KMS-11 (cell line): ENCODE measurements at regions not wholly inside any gene's neighbourhood (a gene's known extent, or its start where the extent isn't known, plus 50 kb on each side); places are given as distances from the start of the nearest gene placed in this dataset.

Experiments used
- H2AFZ ChIP-seq: fragments of 200-600 bp; sonication (generic); 2 replicates; pipeline ENCODE4 v1.6.1; 2016; ENCODE audit warnings: antibody characterized with exemption, mixed run types, low read depth
- H3K27ac ChIP-seq: fragments of 200-600 bp; sonication (generic); 2 replicates; pipeline ENCODE4 v1.6.1; 2016; ENCODE audit warnings: mild to moderate bottlenecking, mixed run types
- H3K27me3 ChIP-seq: fragments of 200-600 bp; sonication (generic); 2 replicates; pipeline ENCODE4 v1.6.1; 2017; ENCODE audit warnings: mild to moderate bottlenecking, low read depth, mixed run types, moderate library complexity; ENCODE audit not compliant: insufficient read depth
- H3K36me3 ChIP-seq: fragments of 200-600 bp; sonication (generic); 2 replicates; pipeline ENCODE4 v1.6.1; 2017; ENCODE audit warnings: mild to moderate bottlenecking, mixed run types; ENCODE audit not compliant: insufficient read depth
- H3K4me1 ChIP-seq: fragments of 200-600 bp; sonication (generic); 2 replicates; pipeline ENCODE4 v1.6.1; 2016; ENCODE audit warnings: mild to moderate bottlenecking, low read depth, mixed run types; ENCODE audit not compliant: poor library complexity, severe bottlenecking
- H3K4me2 ChIP-seq: fragments of 200-600 bp; sonication (generic); 2 replicates; pipeline ENCODE4 v1.7.0; 2016; ENCODE audit warnings: mild to moderate bottlenecking, mixed run types
- H3K4me3 ChIP-seq: fragments of 200-600 bp; sonication (generic); IDR thresholded peaks from 2 replicates; pipeline ENCODE4 v1.6.1; 2017; ENCODE audit warnings: low read depth, low read length, mixed read lengths; ENCODE audit not compliant: insufficient read depth
- H3K79me2 ChIP-seq: fragments of 200-600 bp; sonication (generic); 2 replicates; pipeline ENCODE4 v1.6.1; 2016; ENCODE audit warnings: low read depth, mixed run types; ENCODE audit not compliant: insufficient read depth
- H3K9ac ChIP-seq: fragments of 200-600 bp; sonication (generic); 2 replicates; pipeline ENCODE4 v1.6.1; 2016; ENCODE audit warnings: mild to moderate bottlenecking, mixed run types
- H4K20me1 ChIP-seq: fragments of 200-600 bp; sonication (generic); 2 replicates; pipeline ENCODE4 v1.6.1; 2016; ENCODE audit warnings: mild to moderate bottlenecking, mixed run types; ENCODE audit not compliant: insufficient read depth
- CTCF ChIP-seq: fragments of 200-600 bp; sonication (generic); conservative IDR thresholded peaks from 2 replicates; pipeline ENCODE4 v1.6.1; 2017; ENCODE audit warnings: low read depth, mild to moderate bottlenecking, antibody characterized with exemption, low read length, moderate library complexity, mixed read lengths

- Histone ChIP-seq H3K9ac (no peak overlapping the region), H3K4me3 (no peak overlapping the region), H2AFZ (no peak overlapping the region), H3K27ac (no peak overlapping the region), H3K4me1 (no peaks in the 10 kb centered on the region), H3K79me2 (no peaks in the 10 kb centered on the region), H3K4me2 (no peak overlapping the region), H3K36me3 (no peaks in the 10 kb centered on the region), H4K20me1 (no peaks in the 10 kb centered on the region), H3K27me3 (peaks cover 42% of the 10 kb centered on the region)
- TF ChIP-seq CTCF, result no peak
Observed at GRCh38 chr16:86222965-86223551, 287.3 kb upstream of the FOXF1 start.

GRCh38 chr16:86224126-86224525, 286.2 kb upstream of the FOXF1 start:
- Histone ChIP-seq H3K36me3 (no peaks in the 10 kb centered on the region), H2AFZ (no peak overlapping the region), H3K4me1 (no peaks in the 10 kb centered on the region), H4K20me1 (no peaks in the 10 kb centered on the region), H3K9ac (no peak overlapping the region), H3K4me3 (no peak overlapping the region), H3K4me2 (no peak overlapping the region), H3K27ac (no peak overlapping the region), H3K79me2 (no peaks in the 10 kb centered on the region), H3K27me3 (peaks cover 38% of the 10 kb centered on the region)
- TF ChIP-seq CTCF, result no peak

- no peak for TF ChIP-seq CTCF
- no peak overlapping the region for H3K27ac ChIP-seq
- no peak overlapping the region for H3K4me2 ChIP-seq
Observed at GRCh38 chr16:86224629-86225028, 285.7 kb upstream of the FOXF1 start.

GRCh38 chr16:86225905-86226371, 284.4 kb upstream of the FOXF1 start:
- no peak for TF ChIP-seq CTCF
- Histone ChIP-seq H4K20me1 (no peaks in the 10 kb centered on the region), H3K4me2 (no peak overlapping the region), H3K79me2 (no peaks in the 10 kb centered on the region), H2AFZ (no peak overlapping the region), H3K4me1 (no peaks in the 10 kb centered on the region), H3K27me3 (peaks cover 24% of the 10 kb centered on the region), H3K4me3 (no peak overlapping the region), H3K27ac (no peak overlapping the region), H3K36me3 (no peaks in the 10 kb centered on the region), H3K9ac (no peak overlapping the region)

More at GRCh38 chr16:86224629-86225028, 285.7 kb upstream of the FOXF1 start:
- H4K20me1 ChIP-seq, result no peaks in the 10 kb centered on the region
- no peak overlapping the region for H3K4me3 ChIP-seq
- no peak overlapping the region for H2AFZ ChIP-seq
- H3K36me3 ChIP-seq, result no peaks in the 10 kb centered on the region
- peaks cover 36% of the 10 kb centered on the region for H3K27me3 ChIP-seq
- H3K79me2 ChIP-seq, result no peaks in the 10 kb centered on the region
- H3K4me1 ChIP-seq, result no peaks in the 10 kb centered on the region
- H3K9ac ChIP-seq, result no peak overlapping the region
